IMR-90 (cell line): ENCODE measurements at regions not wholly inside any gene's neighbourhood (a gene's known extent, or its start where the extent isn't known, plus 50 kb on each side); places are given as distances from the start of the nearest gene placed in this dataset.

Experiments used
- ATAC-seq: fragments of 200-7000 bp; cut with Tn5 transposase; 2 replicates; pipeline ENCODE4 v1.9.1; 2020; ENCODE audit warnings: low read depth, mild to moderate bottlenecking, moderate library complexity
- BruUV-seq: library from RNA; stranded (reverse); fragments of 400-500 nt; replicated peaks from 2 replicates; lab custom pipeline; 2021; lab: Mats Ljungman, UMichigan
- CTCF ChIA-PET: fragments of 300-600 bp; formaldehyde crosslinking; extraction: SDS; loops from one replicate; lab custom pipeline; 2021; ENCODE audit warnings: antibody characterized with exemption; lab: Yijun Ruan, JAX
- POLR2A ChIA-PET: fragments of 300-600 bp; sonication (Branson Sonifier 250); formaldehyde crosslinking; loops from one replicate; lab custom pipeline; 2022; ENCODE audit warnings: antibody characterized with exemption; ENCODE audit not compliant: unreplicated experiment; lab: Charles Lee
- DNase-seq: peaks from one replicate; pipeline ENCODE4 v3.0.0; 2013
- H2AFZ ChIP-seq: replicated peaks from 2 replicates; pipeline ENCODE3; 2013; ENCODE audit warnings: low read length, mild to moderate bottlenecking; ENCODE audit not compliant: poor library complexity
- H2AK5ac ChIP-seq: 2 replicates; pipeline ENCODE4 v1.6.1; 2013; ENCODE audit warnings: low read depth, low read length, inconsistent platforms
- H2AK9ac ChIP-seq: replicated peaks from 2 replicates; pipeline ENCODE3; 2013; ENCODE audit warnings: mild to moderate bottlenecking, low read depth, low read length, moderate library complexity; ENCODE audit not compliant: poor library complexity
- H2BK120ac ChIP-seq: 2 replicates; pipeline ENCODE4 v1.6.1; 2013; ENCODE audit warnings: low read depth, low read length, inconsistent platforms
- H2BK15ac ChIP-seq: 3 replicates; pipeline ENCODE4 v1.6.1; 2013; ENCODE audit warnings: low read depth, low read length, inconsistent platforms
- H2BK20ac ChIP-seq: 2 replicates; pipeline ENCODE4 v1.6.1; 2013; ENCODE audit warnings: low read depth, mild to moderate bottlenecking, inconsistent platforms, low read length, moderate library complexity
- H2BK5ac ChIP-seq: 2 replicates; pipeline ENCODE4 v1.6.1; 2013; ENCODE audit warnings: mild to moderate bottlenecking, low read depth, low read length, inconsistent platforms; ENCODE audit not compliant: poor library complexity, severe bottlenecking
- H3K14ac ChIP-seq: replicated peaks from 2 replicates; pipeline ENCODE4 v1.6.1; 2013; ENCODE audit warnings: low read depth, low read length, inconsistent platforms
- H3K18ac ChIP-seq: 2 replicates; pipeline ENCODE4 v1.6.1; 2013; ENCODE audit warnings: low read depth, low read length, control low read depth
- H3K23ac ChIP-seq: 2 replicates; pipeline ENCODE4 v1.6.1; 2013; ENCODE audit warnings: low read depth, low read length, inconsistent platforms
- H3K27ac ChIP-seq: 2 replicates; pipeline ENCODE4 v1.5.1; 2013; ENCODE audit warnings: mild to moderate bottlenecking, control low read depth, low read length; ENCODE audit not compliant: insufficient read depth
- H3K27me3 ChIP-seq: 2 replicates; pipeline ENCODE4 v1.6.1; 2013; ENCODE audit warnings: low read length; ENCODE audit not compliant: control insufficient read depth, insufficient read depth
- H3K36me3 ChIP-seq: 2 replicates; pipeline ENCODE4 v1.6.1; 2013; ENCODE audit warnings: low read length, mixed read lengths; ENCODE audit not compliant: control insufficient read depth, insufficient read depth
- H3K4ac ChIP-seq: 2 replicates; pipeline ENCODE4 v1.6.1; 2013; ENCODE audit warnings: low read depth, low read length, inconsistent platforms
- H3K4me1 ChIP-seq: 2 replicates; pipeline ENCODE4 v1.6.1; 2013; ENCODE audit warnings: low read length, mixed read lengths; ENCODE audit not compliant: control insufficient read depth, insufficient read depth
- H3K4me2 ChIP-seq: 2 replicates; pipeline ENCODE4 v1.6.1; 2013; ENCODE audit warnings: low read depth, mild to moderate bottlenecking, control low read depth, low read length, moderate library complexity
- H3K4me3 ChIP-seq: 2 replicates; pipeline ENCODE4 v1.5.1; 2013; ENCODE audit warnings: low read depth, mild to moderate bottlenecking, control low read depth, low read length, moderate library complexity; ENCODE audit not compliant: insufficient read depth
- H3K56ac ChIP-seq: 2 replicates; pipeline ENCODE4 v1.6.1; 2013; ENCODE audit warnings: low read length, inconsistent platforms; ENCODE audit not compliant: insufficient read depth; ENCODE audit errors: extremely low read depth
- H3K79me1 ChIP-seq, 2 experiments: 2 replicates each; pipeline ENCODE4 v1.6.1; 2013; ENCODE audit warnings: low read length in 2 of 2, inconsistent platforms in 1 of 2, low read depth in 1 of 2
- H3K9ac ChIP-seq: 2 replicates; pipeline ENCODE4 v1.6.1; 2013; ENCODE audit warnings: low read depth, low read length, control low read depth
- H3K9me1 ChIP-seq: 2 replicates; pipeline ENCODE4 v1.6.1; 2013; ENCODE audit warnings: low read length, inconsistent platforms; ENCODE audit not compliant: insufficient read depth
- H3K9me3 ChIP-seq: 2 replicates; pipeline ENCODE4 v1.6.1; 2013; ENCODE audit warnings: low read length; ENCODE audit not compliant: control insufficient read depth, insufficient read depth
- H4K20me1 ChIP-seq: 2 replicates; pipeline ENCODE4 v1.6.1; 2013; ENCODE audit warnings: low read length, inconsistent platforms; ENCODE audit not compliant: insufficient read depth
- H4K5ac ChIP-seq: 2 replicates; pipeline ENCODE4 v1.6.1; 2013; ENCODE audit warnings: mild to moderate bottlenecking, low read depth, low read length, control low read depth
- H4K8ac ChIP-seq, 2 experiments: 2 replicates each; pipeline ENCODE4 v1.6.1; 2013; ENCODE audit warnings: low read depth in 2 of 2, low read length in 2 of 2, control low read depth in 1 of 2, inconsistent platforms in 1 of 2
- H4K91ac ChIP-seq: 2 replicates; pipeline ENCODE4 v1.6.1; 2013; ENCODE audit warnings: low read depth, low read length, inconsistent platforms; ENCODE audit not compliant: insufficient read depth
- BHLHE40 ChIP-seq: fragments of 150-350 bp; IDR thresholded peaks from 2 replicates; pipeline ENCODE4 v1.6.1; 2016; ENCODE audit warnings: mild to moderate bottlenecking, low read depth, low read length
- MAFK ChIP-seq: IDR thresholded peaks from 2 replicates; pipeline ENCODE4 v1.6.1; 2012; ENCODE audit warnings: low read depth, low read length, improper control_type of control experiment
- USF2 ChIP-seq: fragments of 150-350 bp; IDR thresholded peaks from 2 replicates; pipeline ENCODE4 v1.6.1; 2017; ENCODE audit warnings: mild to moderate bottlenecking, antibody characterized with exemption, low read length, low read depth
- WGBS, 2 experiments: methylation state at CpG; one replicate each; pipeline versions ENCODE4 v1.1.5 to v1.1.7; 2013; ENCODE audit warnings: missing lambda C conversion rate in 2 of 2; ENCODE audit not compliant: insufficient read length in 1 of 2; ENCODE audit errors: extremely low coverage in 2 of 2; 5-methylcytosine and 5-hydroxymethylcytosine counted together
- dilution Hi-C: fragments of 300-500 bp; cut with HindIII; formaldehyde crosslinking; loops from one replicate; pipeline ENCODE4 v1.14.3; 2018; ENCODE audit warnings: low sequenced_read_pairs; ENCODE audit not compliant: unreplicated experiment
- in situ Hi-C: fragments of 300-500 bp; cut with MboI; formaldehyde crosslinking; loops from 3 replicates; pipeline ENCODE4 v1.14.3; 2019; ENCODE audit warnings: low sequenced_read_pairs, inconsistent platforms, mixed read lengths
- intact Hi-C: fragments of 100-400 bp; cut with micrococcal nuclease; formaldehyde crosslinking; loops from 2 replicates; pipeline ENCODE4 v1.10.0; 2022

GRCh38 chr12:73413974-73414373 lies 1123.7 kb upstream of the ATXN7L3B start:
- Histone ChIP-seq H4K91ac (no peak overlapping the region), H2AFZ (no peak overlapping the region), H3K36me3 (no peaks in the 10 kb centered on the region), H3K9me3 (peaks cover 3% of the 10 kb centered on the region), H3K79me1 (no peaks in the 10 kb centered on the region), H4K8ac (no peak overlapping the region), H2BK20ac (no peak overlapping the region), H3K27me3 (no peaks in the 10 kb centered on the region), H2BK120ac (no peak overlapping the region), H2AK5ac (no peak overlapping the region), H3K4me1 (no peaks in the 10 kb centered on the region), H3K4ac (no peak overlapping the region), H3K18ac (no peak overlapping the region), H4K20me1 (no peaks in the 10 kb centered on the region), H3K23ac (no peak overlapping the region), H3K4me3 (no peak overlapping the region), H3K14ac (no peak overlapping the region), H2BK15ac (no peak overlapping the region), H3K56ac (no peak overlapping the region), H3K9me1 (no peaks in the 10 kb centered on the region), H3K27ac (no peak overlapping the region), H2AK9ac (no peak overlapping the region), H3K9ac (no peak overlapping the region), H3K4me2 (no peak overlapping the region), H4K5ac (no peak overlapping the region), H2BK5ac (no peak overlapping the region)
- CTCF ChIA-PET = no interaction called here
- in situ Hi-C loops (no loop called here), dilution Hi-C loops (no loop called here), intact Hi-C loops (no loop called here)
- no TSS peak for BruUV-seq
- TF ChIP-seq MAFK = peak; percentile 56
- TF ChIP-seq BHLHE40 = no peak
- no peak for TF ChIP-seq USF2
- DNase-seq (no peak), ATAC-seq (no peak)
- POLR2A ChIA-PET = no interaction called here
- no CpG with 5 or more reads among the region's 1 CpG for WGBS, 2 experiments
